ENCODE measurements at regions not wholly inside any gene's neighbourhood (a gene's known extent, or its start where the extent isn't known, plus 50 kb on each side); places are given as distances from the start of the nearest gene placed in this dataset.
A peak's percentile ranks its signal among the peaks of the same experiment; 100 is the strongest.
"Not testable (repeated sequence)": the region's sequence is repeated elsewhere in the genome, so short reads cannot be mapped to it uniquely, and the experiment has no call there.

- H3K9me3 Mint-ChIP-seq = peaks cover 35% of the 10 kb centered on the region
- DNase-seq (ENCODE audit: low spot score) = peak; percentile 32
- H3K27ac Mint-ChIP-seq = not testable (repeated sequence)
Observed at GRCh38 chr2:146969703-146970102, 875.1 kb upstream of the ACVR2A start.

GRCh38 chr2:146964494-146964893 is 880.3 kb upstream of the ACVR2A start:
- H3K4me1 Mint-ChIP-seq = peaks cover 5% of the 10 kb centered on the region; the same call in 2 of the 3 replicates
- H3K27ac ChIP-seq (ENCODE audit: low read depth) = no peak overlapping the region
- no peaks in the 10 kb centered on the region for H3K27me3 ChIP-seq (ENCODE audit: insufficient read depth)
- H3K36me3 Mint-ChIP-seq (ENCODE audit: low read depth) = peaks cover 14% of the 10 kb centered on the region
- DNase-seq (ENCODE audit: low spot score) (no peak), ATAC-seq (no peak)
- no peaks in the 10 kb centered on the region for H3K27me3 Mint-ChIP-seq (ENCODE audit: insufficient read depth, low read depth, poor library complexity)
- H4K20me1 ChIP-seq (replicated peaks; ENCODE audit: insufficient read depth) = no peaks in the 10 kb centered on the region
- no peak overlapping the region for H3K4me2 ChIP-seq
- no peaks in the 10 kb centered on the region for H3K9me2 ChIP-seq (ENCODE audit: insufficient read depth)
- no peak overlapping the region for H3K4me3 ChIP-seq
- H2AFZ ChIP-seq = no peak overlapping the region
- H3F3A ChIP-seq (replicated peaks; ENCODE audit: low read depth) = no peaks in the 10 kb centered on the region
- no peak overlapping the region for H3K27ac Mint-ChIP-seq
- peaks cover 12% of the 10 kb centered on the region for H3K9me3 Mint-ChIP-seq
- no peaks in the 10 kb centered on the region for H3K36me3 ChIP-seq (ENCODE audit: insufficient read depth)
- no peaks in the 10 kb centered on the region for H3K79me2 ChIP-seq (replicated peaks; ENCODE audit: insufficient read depth)
- no peak overlapping the region for H3K4me3 Mint-ChIP-seq
- H3K4me1 ChIP-seq (ENCODE audit: insufficient read depth) = peaks cover 4% of the 10 kb centered on the region; the same call in 1 of the 2 replicates
- TF ChIP-seq POLR2AphosphoS5 (IDR thresholded peaks at IDR 0.05; ENCODE audit: low read depth) = no peak
- no peak for TF ChIP-seq NANOG (IDR thresholded peaks at IDR 0.05; ENCODE audit: borderline replicate concordance)
- TF ChIP-seq ZNF114 (CRISPR knock-in tag; IDR thresholded peaks at IDR 0.05) = no peak
- TF ChIP-seq REST (IDR thresholded peaks at IDR 0.05; ENCODE audit: unreplicated experiment) = no peak
- TF ChIP-seq STAT1 (IDR thresholded peaks at IDR 0.05; ENCODE audit: unreplicated experiment) = no peak
- TF ChIP-seq JUNB (IDR thresholded peaks at IDR 0.05; ENCODE audit: unreplicated experiment) = no peak
- no peak for TF ChIP-seq CTCF (conservative IDR thresholded peaks at IDR 0.05; ENCODE audit: low read depth in 2 of 2)
- TF ChIP-seq ZNF462 (CRISPR knock-in tag; IDR thresholded peaks at IDR 0.05) = no peak
- TF ChIP-seq ETS1 (IDR thresholded peaks at IDR 0.05) = no peak
- no peak for TF ChIP-seq EZH2 (IDR thresholded peaks at IDR 0.05; ENCODE audit: low read depth, unreplicated experiment)

More at GRCh38 chr2:146969703-146970102, 875.1 kb upstream of the ACVR2A start:
- not testable (repeated sequence) for H3K4me2 ChIP-seq; H2AFZ ChIP-seq; H3K4me3 Mint-ChIP-seq; H3K27me3 Mint-ChIP-seq (ENCODE audit: insufficient read depth, low read depth, poor library complexity); H3K27me3 ChIP-seq (ENCODE audit: insufficient read depth); H3K4me1 ChIP-seq (ENCODE audit: insufficient read depth); H3K4me3 ChIP-seq; H3K36me3 ChIP-seq (ENCODE audit: insufficient read depth); H3K4me1 Mint-ChIP-seq; H4K20me1 ChIP-seq (replicated peaks; ENCODE audit: insufficient read depth); H3F3A ChIP-seq (replicated peaks; ENCODE audit: low read depth); ATAC-seq; H3K27ac ChIP-seq (ENCODE audit: low read depth); H3K9me2 ChIP-seq (ENCODE audit: insufficient read depth); H3K79me2 ChIP-seq (replicated peaks; ENCODE audit: insufficient read depth)
- H3K36me3 Mint-ChIP-seq (ENCODE audit: low read depth) = peaks cover 41% of the 10 kb centered on the region

Measured in GM23338 (cell line).